HepG2 (cell line): ENCODE measurements at regions not wholly inside any gene's neighbourhood (a gene's known extent, or its start where the extent isn't known, plus 50 kb on each side); places are given as distances from the start of the nearest gene placed in this dataset.

Experiments used
- ADNP ChIP-seq: sonication (generic); formaldehyde crosslinking; IDR thresholded peaks from 2 replicates; pipeline ENCODE4 v1.4.0; 2020; ENCODE audit warnings: missing genetic modification reagents
- ETV6 ChIP-seq: sonication (generic); formaldehyde crosslinking; conservative IDR thresholded peaks from 2 replicates; pipeline ENCODE4 v1.4.0; 2020; ENCODE audit warnings: missing genetic modification reagents
- KLF9 ChIP-seq: IDR thresholded peaks from 2 replicates; pipeline ENCODE4 v1.6.1; 2016; ENCODE audit warnings: low read depth
- MXD4 ChIP-seq: IDR thresholded peaks from 2 replicates; pipeline ENCODE4 v1.6.1; 2016; ENCODE audit warnings: mild to moderate bottlenecking, missing biosample characterization, missing genetic modification reagents
- POLR2AphosphoS5 ChIP-seq: IDR thresholded peaks from 2 replicates; pipeline ENCODE4 v1.6.1; 2012; ENCODE audit warnings: low read depth, low read length
- REPIN1 ChIP-seq: sonication (generic); formaldehyde crosslinking; IDR thresholded peaks from 2 replicates; pipeline ENCODE4 v1.8.0; 2022; ENCODE audit warnings: missing genetic modification reagents, low read depth, mild to moderate bottlenecking, borderline replicate concordance
- TCF7 ChIP-seq: sonication (generic); IDR thresholded peaks from 2 replicates; pipeline ENCODE4 v1.6.1; 2016; ENCODE audit warnings: antibody characterized with exemption, low read depth
- TSC22D2 ChIP-seq: sonication (generic); formaldehyde crosslinking; IDR thresholded peaks from 2 replicates; pipeline ENCODE4 v1.5.1; 2020; ENCODE audit warnings: missing genetic modification reagents, mild to moderate bottlenecking, borderline replicate concordance
- TF ChIP-seq, protein P1 (sequence below): sonication (generic); formaldehyde crosslinking; IDR thresholded peaks from 2 replicates; pipeline ENCODE4 v1.4.0; 2020; ENCODE audit warnings: missing genetic modification reagents
- TF ChIP-seq, protein P2 (sequence below): fragments of 450-650 bp; IDR thresholded peaks from 2 replicates; pipeline ENCODE4 v1.6.1; 2017; ENCODE audit warnings: mild to moderate bottlenecking
- TF ChIP-seq, protein P3 (sequence below): sonication (generic); formaldehyde crosslinking; IDR thresholded peaks from 2 replicates; pipeline ENCODE4 v1.5.0; 2020; ENCODE audit warnings: mild to moderate bottlenecking, missing genetic modification reagents, moderate library complexity
- TF ChIP-seq, protein P4 (sequence below): sonication (generic); formaldehyde crosslinking; IDR thresholded peaks from 2 replicates; pipeline ENCODE4 v1.5.1; 2020; ENCODE audit warnings: mild to moderate bottlenecking, missing genetic modification reagents

DNA sequence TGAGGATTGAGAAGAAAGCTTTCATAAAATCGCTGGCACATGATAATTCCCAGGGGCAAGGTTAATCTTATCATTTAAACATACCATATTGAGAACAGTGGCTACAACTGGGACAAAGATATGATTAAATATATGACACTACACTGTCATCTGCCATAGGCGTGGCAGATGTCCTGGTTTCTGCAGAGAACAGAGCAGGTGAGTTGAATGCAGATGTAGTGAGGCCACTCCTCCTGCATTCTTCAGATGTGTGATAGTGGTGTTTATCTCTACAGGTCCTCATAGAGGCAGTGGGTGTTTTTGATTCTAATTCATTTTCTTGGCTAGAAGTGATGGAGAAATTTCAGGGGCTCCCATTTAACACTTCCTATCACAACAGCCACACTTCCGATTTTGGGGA lies 237.0 kb upstream of the CDH9 start:
- TF ChIP-seq POLR2AphosphoS5 (no peak), TCF7 (no peak), ETV6 (CRISPR knock-in tag) (no peak), REPIN1 (CRISPR knock-in tag) (no peak), KLF9 (no peak), ADNP (CRISPR knock-in tag) (no peak), TSC22D2 (no peak), MXD4 (no peak)
- TF ChIP-seq, protein P1, sequence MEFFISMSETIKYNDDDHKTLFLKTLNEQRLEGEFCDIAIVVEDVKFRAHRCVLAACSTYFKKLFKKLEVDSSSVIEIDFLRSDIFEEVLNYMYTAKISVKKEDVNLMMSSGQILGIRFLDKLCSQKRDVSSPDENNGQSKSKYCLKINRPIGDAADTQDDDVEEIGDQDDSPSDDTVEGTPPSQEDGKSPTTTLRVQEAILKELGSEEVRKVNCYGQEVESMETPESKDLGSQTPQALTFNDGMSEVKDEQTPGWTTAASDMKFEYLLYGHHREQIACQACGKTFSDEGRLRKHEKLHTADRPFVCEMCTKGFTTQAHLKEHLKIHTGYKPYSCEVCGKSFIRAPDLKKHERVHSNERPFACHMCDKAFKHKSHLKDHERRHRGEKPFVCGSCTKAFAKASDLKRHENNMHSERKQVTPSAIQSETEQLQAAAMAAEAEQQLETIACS (CRISPR knock-in tag), result no peak
- TF ChIP-seq, protein P2, sequence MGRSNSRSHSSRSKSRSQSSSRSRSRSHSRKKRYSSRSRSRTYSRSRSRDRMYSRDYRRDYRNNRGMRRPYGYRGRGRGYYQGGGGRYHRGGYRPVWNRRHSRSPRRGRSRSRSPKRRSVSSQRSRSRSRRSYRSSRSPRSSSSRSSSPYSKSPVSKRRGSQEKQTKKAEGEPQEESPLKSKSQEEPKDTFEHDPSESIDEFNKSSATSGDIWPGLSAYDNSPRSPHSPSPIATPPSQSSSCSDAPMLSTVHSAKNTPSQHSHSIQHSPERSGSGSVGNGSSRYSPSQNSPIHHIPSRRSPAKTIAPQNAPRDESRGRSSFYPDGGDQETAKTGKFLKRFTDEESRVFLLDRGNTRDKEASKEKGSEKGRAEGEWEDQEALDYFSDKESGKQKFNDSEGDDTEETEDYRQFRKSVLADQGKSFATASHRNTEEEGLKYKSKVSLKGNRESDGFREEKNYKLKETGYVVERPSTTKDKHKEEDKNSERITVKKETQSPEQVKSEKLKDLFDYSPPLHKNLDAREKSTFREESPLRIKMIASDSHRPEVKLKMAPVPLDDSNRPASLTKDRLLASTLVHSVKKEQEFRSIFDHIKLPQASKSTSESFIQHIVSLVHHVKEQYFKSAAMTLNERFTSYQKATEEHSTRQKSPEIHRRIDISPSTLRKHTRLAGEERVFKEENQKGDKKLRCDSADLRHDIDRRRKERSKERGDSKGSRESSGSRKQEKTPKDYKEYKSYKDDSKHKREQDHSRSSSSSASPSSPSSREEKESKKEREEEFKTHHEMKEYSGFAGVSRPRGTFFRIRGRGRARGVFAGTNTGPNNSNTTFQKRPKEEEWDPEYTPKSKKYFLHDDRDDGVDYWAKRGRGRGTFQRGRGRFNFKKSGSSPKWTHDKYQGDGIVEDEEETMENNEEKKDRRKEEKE, result no peak
- TF ChIP-seq, protein P3, sequence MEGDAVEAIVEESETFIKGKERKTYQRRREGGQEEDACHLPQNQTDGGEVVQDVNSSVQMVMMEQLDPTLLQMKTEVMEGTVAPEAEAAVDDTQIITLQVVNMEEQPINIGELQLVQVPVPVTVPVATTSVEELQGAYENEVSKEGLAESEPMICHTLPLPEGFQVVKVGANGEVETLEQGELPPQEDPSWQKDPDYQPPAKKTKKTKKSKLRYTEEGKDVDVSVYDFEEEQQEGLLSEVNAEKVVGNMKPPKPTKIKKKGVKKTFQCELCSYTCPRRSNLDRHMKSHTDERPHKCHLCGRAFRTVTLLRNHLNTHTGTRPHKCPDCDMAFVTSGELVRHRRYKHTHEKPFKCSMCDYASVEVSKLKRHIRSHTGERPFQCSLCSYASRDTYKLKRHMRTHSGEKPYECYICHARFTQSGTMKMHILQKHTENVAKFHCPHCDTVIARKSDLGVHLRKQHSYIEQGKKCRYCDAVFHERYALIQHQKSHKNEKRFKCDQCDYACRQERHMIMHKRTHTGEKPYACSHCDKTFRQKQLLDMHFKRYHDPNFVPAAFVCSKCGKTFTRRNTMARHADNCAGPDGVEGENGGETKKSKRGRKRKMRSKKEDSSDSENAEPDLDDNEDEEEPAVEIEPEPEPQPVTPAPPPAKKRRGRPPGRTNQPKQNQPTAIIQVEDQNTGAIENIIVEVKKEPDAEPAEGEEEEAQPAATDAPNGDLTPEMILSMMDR (CRISPR knock-in tag), result no peak
- TF ChIP-seq, protein P4, sequence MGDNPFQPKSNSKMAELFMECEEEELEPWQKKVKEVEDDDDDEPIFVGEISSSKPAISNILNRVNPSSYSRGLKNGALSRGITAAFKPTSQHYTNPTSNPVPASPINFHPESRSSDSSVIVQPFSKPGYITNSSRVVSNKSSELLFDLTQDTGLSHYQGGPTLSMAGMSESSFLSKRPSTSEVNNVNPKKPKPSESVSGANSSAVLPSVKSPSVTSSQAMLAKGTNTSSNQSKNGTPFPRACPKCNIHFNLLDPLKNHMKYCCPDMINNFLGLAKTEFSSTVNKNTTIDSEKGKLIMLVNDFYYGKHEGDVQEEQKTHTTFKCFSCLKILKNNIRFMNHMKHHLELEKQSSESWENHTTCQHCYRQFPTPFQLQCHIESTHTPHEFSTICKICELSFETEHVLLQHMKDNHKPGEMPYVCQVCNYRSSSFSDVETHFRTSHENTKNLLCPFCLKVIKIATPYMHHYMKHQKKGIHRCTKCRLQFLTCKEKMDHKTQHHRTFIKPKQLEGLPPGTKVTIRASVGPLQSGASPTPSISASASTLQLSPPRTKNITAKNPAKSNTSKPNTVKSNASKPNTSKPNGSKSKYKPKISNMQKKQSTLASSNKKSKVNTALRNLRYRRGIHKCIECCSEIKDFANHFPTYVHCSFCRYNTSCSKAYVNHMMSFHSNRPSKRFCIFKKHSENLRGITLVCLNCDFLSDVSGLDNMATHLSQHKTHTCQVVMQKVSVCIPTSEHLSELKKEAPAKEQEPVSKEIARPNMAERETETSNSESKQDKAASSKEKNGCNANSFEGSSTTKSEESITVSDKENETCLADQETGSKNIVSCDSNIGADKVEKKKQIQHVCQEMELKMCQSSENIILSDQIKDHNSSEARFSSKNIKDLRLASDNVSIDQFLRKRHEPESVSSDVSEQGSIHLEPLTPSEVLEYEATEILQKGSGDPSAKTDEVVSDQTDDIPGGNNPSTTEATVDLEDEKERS (CRISPR knock-in tag), result no peak
